HG03460 (cell line): ENCODE measurements at regions not wholly inside any gene's neighbourhood (a gene's known extent, or its start where the extent isn't known, plus 50 kb on each side); places are given as distances from the start of the nearest gene placed in this dataset.
"Not testable (repeated sequence)": the region's sequence is repeated elsewhere in the genome, so short reads cannot be mapped to it uniquely, and the experiment has no call there.

ENCODE experiments used
- ATAC-seq: cut with Tn5 transposase; IDR thresholded peaks from one replicate; pipeline ENCODE4 v1.9.1; 2021; ENCODE audit not compliant: unreplicated experiment

DNA sequence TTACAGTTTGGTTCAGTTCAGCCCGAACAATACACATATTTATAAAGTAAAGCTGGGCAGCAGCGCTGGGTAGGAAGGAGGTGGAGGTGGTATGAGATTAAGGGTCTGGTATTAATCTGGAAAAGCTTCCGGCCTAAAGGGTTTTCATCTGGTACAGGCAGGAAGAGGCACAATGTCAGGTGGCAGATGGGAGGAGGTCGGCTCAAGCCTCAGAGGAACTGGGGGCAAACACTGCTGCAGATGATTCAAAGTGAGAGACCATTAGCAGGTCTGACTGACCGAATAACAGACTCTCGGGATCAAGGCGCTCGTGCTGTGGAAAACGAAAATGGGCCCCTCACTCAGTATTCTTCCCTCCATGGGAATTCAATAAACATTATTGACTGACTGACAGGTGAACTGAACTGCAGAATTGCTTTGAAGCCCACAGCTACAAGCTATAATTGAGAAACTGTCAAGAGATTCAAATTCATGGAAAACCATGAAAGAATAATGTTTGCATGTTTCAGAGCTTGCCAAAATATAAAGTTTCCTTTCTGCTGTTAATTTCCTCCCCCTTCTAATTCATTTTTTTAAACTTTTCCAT, 75.3 kb downstream of the TMEM167A start:
- ATAC-seq, result no peak

DNA sequence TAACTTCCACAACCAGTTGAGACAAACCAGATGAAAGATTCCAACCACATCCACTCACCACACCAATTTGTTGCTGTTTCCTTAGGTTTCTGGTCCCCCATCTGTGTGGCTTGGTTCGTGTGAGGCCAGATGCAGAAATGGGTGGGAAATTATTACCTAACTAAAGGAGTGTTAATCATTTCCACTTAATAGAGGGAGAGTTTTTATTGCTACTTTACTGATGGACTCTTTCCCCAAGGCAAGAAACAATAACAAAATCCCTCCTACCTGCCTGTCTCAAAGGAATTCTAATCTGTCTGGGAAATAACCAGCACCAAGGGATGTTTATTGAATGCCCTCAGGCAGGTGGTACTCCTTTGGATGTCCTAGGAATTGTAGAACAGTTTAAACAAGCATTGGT, 76.3 kb downstream of the TMEM167A start:
- no peak for ATAC-seq

DNA sequence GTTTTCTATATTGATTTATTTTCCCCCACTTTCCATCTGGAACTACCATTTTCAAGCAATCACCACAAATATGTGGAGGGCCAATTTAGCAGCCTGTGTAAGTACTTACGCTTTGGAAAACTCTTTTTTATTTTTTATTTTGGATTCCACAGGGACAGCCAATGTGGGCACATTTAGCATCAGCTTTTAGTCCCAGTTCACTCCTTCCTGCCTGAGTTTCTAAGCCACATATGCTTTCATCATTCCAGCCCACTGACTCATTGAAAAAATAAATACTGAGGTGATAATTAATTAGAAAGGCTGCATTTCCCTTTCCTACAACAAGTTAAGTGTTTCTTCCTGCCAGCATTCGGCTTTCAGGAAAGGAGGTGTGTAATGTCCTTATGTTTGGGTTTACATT, 76.8 kb downstream of the TMEM167A start:
- no peak for ATAC-seq

DNA sequence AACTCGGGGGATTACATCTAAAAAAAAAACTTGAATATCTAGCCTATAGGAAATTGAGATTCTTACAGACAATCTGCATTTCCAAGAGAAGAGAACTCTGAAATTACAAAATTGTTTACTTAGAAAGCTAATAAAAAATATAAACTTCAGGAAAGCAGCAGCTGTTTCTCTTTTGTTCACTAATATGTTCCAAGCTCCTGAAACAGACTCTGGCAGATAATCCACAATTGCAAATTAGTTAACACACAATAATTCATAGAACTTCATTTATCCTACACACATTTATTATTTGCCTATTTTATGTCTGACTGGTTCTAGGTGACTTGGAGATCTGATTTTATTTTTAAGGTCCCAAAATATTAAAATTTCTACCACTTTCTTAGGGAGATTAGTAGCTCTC, 83.8 kb downstream of the TMEM167A start:
- ATAC-seq, result no peak

DNA sequence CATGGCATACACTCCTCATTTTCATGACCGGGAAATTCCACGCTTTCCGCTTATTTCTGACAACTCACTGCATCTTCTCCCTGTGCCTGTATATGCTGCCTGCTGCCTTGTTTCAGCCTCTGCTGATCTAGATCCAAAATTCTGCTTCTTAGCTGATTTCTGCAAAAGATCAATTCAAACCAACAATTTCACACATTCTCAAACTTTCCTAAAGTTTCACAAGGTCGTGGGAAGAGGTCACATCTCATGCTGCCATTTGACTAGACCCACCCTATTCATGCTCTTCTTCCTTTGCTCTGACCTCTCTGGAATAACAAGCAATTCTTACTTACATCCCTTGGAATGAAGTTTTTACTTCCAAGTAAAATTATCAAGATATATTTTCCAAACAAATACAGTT, 84.5 kb downstream of the TMEM167A start:
- ATAC-seq, result no peak

DNA sequence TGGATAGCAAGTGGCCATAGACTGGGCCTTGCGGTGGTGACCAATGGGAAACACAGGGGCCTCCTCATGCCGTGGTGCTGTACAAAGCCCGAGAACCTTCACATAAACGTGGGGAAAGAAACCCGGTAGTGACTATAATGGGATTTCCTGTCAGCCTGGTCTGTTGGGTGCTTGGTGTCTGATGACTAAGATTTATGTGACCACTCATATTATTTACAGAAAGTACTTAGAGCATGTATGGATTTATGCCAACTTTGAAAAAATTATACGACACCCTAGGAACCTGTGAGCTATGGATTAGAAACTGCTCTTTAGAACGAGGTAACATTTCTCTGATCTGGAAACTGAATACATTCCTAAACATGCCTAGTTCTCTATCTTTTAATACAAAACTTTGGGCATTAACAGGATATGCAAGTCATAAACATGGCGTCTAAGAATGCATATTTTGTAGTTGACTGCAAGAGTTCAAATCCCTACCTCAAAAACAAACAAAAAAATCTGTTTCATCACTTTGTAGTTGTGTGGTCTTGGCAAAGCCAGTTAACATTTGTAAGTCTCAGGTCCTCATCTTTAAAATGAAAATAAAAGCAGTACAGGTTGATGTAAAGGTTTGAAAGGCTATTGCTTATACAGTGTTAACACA, 85.4 kb downstream of the TMEM167A start:
- no peak for ATAC-seq

DNA sequence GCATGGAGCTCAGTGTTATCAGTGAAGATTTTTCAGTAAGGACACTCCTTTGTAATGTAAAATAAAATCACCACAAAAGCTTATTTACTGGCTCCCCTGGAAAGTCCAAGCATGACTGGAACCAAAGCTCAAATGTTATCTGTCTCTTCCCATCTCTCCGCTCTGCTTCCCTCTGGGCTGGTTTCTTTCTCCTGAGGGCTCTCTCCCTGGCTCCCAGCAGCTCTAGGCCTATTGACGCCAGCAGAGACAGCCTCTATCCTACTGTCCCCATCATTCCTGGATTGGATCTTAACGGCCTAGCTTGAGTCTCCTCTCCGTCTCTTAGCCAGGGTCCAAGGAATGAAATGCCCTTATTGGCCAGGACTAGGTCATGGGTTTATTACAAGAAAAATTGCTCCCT, 86.1 kb downstream of the TMEM167A start:
- no peak for ATAC-seq

DNA sequence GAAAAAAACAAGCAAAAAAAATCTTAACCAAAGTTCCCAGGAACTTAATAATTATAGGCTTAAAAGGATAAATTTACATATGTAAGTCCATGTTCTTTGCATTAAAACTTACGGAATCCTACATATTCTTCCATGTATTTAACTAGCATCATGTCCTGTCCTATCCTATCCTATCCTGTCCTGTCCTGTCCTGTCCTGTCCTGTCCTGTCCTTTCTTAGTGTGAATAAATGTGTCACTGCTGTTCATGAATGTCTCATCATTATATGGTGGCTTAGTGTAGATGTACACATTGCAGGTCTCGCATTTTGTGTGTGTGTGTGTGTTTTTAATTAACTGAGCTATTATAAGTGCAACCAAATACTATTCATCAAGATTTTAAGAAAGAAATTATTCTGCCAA, 90.0 kb downstream of the TMEM167A start:
- ATAC-seq, result no peak

DNA sequence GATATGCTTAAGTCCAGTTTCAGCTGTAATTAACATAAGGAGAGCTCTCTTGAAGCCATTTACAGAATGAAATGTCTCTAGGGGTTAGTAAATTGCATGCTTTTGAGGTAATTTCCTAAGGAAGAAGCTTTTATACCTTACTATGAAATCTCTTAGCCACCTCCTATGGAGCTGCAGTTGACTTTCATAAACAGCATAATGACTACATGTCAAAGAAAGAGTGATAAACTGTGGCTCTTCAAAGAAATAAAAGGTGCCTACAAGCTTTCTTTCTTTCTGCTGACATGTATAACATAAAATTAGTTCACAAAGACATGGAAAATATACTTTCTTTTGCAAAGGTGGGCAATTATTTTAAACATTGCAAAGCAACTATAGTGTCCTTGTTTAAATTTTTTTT, 90.8 kb downstream of the TMEM167A start:
- no peak for ATAC-seq

DNA sequence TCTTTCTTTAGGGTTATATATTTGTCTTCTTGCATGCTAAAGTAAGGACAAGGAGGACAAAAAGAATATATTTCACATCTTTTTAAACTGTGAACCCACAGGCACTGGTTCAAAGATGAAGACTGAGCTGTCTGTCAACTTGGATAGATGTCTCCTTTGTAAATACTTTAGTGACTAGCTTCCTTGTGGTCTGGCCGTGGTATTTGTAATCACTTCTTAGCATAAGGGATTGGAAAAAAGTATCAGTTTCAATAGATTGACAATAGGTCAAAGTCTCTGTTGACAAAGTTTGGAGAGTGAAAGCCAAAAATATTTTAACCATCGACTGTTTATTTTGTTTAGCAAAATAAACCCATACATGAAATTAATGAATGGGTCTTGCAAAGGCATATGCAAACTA, 91.4 kb downstream of the TMEM167A start:
- no peak for ATAC-seq

DNA sequence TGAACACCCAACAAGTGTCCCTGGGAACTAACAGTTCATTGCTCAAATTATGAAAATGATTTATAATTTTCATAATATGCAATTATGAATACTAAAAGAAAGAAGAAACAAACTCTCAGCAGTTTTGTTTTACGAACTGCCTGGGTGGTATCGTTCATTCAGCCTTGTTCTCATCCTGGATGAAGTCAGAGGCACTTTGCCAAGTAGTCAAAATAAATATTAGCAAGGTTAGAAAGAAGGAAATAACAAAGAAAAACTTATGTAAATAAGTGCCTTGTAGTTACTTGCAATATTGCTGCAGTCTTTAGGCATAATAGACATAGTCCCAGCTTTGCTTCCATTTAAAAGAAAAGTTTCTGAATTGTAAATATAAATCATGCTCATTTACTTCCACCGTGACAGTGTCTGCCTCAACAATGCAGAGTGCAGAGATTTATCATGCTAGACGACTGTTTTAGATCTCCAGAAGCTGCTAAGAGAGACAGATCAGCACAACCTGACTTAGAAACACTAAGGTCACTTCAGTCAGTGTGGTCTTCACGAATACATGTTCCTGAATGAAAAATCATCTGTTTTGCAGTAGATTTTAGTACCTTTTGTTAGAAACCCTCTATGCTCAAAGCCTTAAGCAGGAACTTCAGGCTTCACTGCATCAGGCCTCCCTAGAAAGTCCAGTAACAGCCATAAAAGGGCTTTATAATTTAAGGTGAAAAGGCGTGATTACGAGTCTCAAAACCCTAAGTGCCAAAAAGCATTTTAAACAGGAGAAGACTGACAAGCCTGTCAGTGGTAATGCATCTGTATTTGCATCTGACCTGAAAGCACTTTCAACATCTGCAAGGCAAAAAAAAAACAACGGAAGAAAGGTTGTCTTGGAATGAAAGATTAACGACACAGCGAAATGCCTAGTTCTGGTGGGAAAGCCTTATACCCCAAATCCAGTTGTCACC, 92.1 kb downstream of the TMEM167A start:
- no peak for ATAC-seq

DNA sequence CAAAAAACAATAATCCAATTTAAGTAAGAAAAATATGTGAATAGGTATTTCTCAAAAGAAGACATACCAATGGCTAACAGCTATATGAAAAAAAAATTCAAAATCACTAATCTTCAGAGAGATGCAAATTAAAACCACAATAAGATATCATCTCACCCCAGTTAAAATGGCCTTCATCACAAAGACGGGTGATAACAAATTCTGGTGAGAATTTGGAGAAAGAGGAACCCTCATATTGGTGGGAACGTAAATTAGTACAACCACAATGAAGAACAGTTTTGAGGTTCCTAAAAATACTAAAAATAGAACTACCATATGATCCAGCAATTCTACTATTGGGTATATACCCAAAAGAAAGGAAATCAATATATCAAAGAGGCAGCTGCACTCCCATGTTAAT, 94.3 kb downstream of the TMEM167A start:
- no peak for ATAC-seq

DNA sequence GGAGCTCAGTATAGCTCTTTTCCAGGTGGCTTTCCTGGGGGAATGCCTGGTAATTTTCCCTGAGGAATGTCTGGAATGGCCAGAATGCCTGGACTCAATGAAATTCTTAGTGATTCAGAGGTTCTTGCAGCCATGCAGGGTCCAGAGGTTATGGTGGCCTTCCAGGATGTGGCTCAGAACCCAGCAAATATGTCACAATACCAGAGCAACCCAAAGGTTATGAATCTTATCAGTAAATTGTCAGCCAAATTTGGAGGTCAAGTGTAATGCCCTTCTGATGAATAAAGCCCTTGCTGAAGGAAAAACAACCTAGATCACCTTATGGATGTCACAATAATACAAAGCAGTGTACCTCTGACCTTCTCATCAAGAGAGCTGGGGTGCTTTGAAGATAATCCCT, 100.3 kb downstream of the TMEM167A start:
- not testable (repeated sequence) for ATAC-seq

DNA sequence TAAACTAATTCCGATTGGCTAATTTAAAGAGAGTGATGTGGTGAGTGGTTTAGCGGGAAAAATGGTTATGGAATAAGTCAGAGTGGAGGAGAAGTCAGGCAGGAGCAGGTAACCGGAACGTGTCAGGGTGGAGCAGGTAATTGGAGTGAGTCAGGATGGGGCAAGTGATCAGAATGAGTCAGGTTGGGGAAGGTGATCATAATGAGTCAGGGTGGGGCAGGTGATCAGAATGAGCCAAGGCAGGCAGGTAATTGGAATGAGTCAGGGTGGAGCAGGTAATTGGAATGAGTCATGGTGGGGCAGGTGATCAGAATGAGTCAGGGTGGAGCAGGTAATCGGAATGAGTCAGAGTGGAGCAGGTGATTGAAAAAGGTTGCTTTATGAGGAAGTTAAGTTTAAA, 101.4 kb downstream of the TMEM167A start:
- ATAC-seq, result no peak

DNA sequence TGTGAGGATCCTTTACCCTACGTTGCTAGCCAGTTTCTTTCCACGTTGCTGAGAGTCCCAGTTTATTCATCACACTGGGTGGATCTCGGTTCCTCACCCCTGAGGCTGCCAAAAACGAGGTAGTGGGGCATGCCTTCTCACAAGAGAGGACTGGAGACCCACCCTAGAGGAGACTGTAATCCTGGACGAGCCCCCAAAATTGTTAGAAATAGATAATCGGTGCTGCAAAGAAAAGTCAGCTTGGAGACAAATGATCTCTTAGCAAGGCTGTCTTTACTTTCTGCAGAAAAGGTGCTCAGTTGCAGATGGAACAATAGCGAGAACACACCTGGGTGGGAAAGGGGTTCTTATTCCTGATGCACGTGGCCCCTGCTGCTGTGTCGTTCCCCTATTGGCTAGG, 101.8 kb downstream of the TMEM167A start:
- no peak for ATAC-seq

DNA sequence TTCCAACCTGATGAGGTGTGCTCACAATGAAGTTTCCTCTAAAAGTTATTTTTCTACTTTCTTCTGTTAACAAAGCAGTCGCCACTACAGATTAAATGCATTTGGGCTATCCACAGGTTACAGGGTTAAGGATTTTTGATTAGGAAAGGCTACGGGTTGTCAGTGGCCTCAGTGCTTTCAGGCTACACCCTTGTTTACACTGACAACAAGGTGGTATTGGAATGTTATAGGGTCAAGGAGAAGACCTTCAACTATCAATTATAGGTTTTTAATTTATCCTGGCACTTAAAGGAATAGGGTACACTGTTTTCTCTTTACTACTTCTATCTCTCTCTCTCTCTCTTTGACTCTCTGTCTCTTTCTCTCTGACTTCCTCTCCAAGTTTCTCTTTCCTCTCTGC, 102.8 kb downstream of the TMEM167A start:
- not testable (repeated sequence) for ATAC-seq

DNA sequence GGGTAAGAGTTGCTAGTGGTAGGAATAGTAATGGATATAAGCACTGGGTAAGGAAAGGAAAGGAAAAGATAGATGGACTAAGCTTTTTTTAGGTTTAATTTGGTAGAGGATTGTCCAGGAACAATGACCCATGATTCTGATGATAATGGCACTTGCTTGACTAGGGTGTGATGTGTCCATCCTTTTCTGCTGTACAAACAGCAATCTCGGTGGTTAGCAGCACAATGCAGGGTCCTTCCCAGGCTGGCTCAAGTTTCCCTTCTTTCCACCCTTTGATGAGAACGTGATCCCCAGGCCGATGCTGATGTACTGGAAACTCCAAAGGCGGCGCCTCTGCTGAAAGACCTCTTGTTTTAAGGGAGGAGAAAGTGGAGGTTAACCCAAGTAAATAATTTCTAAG, 105.3 kb downstream of the TMEM167A start:
- no peak for ATAC-seq

DNA sequence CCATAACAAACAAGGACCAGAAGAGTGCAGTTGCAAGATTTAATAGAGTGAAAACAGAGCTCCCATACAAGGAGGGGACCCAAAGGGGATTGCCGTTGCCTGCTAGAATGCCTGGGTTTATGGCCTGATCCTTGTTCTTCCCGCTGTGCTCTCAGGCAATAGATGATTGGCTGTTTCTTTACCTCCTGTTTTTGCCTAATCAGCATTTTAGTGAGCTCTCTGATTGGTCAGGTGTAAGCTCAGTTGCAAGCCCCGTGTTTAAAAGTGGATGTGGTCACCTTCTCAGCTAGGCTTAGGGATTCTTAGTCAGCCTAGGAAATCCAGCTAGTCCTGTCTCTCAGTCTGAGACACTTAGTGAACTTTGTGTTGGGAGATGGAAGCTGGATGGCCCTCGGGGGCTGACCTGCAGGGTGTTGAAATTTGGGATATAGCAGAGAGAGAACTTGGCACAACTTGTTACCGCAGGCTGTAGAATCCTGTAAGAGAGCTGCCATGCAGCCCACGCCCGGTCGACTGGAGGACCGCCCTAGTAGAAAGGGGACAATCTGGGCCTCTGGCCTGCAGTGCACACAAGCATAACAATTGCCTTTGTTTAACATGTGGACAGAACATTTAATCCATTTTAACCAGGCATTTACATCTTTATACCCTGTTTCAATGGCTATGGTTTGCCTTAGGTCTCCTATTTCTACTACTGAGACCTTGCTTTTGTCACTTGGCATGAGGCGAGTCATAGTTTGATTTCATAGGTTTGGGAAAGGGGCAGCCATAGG, 106.0 kb downstream of the TMEM167A start:
- not testable (repeated sequence) for ATAC-seq

DNA sequence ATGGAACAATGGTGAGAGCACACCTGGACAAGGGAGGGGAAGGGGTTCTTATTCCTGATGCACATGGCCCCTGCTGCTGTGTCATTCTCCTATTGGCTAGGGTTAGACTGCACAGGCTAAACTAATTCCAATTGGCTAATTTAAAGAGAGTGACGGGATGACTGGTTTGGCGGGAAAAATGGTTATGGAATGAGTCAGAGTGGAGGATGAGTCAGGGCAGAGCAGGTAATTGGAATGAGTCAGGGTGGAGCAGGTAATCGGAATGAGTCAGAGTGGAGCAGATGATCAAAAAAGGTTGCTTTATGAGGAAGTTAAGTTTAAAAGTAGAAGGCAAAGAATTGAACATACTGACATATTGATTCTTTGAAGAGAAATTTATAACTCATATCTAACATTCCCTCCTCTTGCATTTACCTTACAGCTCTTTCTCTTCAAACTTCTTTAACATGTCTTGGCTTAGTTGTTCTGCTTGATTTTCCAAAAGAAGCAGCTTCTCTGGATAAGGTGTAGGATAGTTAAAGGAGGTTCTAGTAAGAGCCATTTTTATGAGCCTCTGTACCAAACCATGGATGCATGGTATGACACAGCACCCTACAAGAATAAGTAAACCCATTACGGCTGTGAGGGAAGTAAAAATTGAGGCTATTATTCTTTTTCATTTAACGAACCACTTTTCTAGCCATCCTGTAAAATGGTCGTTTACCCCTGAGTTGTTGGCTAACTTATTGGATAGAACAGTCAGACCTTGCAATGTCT, 107.8 kb downstream of the TMEM167A start:
- ATAC-seq, result not testable (repeated sequence)

DNA sequence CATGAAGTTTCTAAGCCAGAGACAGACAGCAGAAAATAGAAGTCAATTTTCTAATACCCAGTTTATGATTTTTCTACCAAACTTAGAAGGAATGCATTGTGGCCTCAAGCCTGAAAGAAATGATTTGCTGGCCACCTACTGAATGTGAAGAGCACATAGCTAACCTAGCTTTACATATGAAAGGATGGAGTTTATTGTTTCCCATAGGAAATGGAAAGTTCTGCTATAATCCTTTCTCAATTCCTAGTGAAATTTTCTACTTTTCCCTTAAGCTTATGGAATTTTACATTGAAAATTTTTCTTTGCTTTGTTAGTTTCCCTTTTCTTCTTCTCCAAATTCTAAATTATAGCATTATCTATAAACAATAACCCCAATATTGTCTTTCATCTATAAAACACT, 110.1 kb downstream of the TMEM167A start:
- no peak for ATAC-seq

DNA sequence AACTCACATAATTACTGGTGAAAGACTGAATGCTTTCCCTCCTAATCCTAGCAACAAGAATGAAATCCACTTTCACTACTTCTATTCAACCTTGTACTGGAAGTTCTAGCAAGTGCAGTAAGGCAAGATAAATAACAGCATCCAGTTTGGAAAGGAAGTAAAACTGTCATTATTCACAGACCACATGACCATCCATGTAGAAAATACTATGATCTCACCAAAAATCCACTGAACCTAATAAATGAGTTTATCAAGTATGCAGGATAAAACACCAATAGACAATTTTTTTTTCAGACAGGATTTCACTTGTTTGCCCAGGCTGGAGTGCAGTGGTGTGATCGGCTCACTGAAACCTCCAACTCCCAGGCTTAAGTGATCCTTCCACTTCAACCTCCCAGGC, 117.7 kb downstream of the TMEM167A start:
- no peak for ATAC-seq
